GM18858 (cell line): ENCODE measurements at regions not wholly inside any gene's neighbourhood (a gene's known extent, or its start where the extent isn't known, plus 50 kb on each side); places are given as distances from the start of the nearest gene placed in this dataset.
"Not testable (repeated sequence)": the region's sequence is repeated elsewhere in the genome, so short reads cannot be mapped to it uniquely, and the experiment has no call there.

Source experiments
- ATAC-seq: cut with Tn5 transposase; IDR thresholded peaks from one replicate; pipeline ENCODE4 v1.9.1; 2021; ENCODE audit not compliant: unreplicated experiment

DNA sequence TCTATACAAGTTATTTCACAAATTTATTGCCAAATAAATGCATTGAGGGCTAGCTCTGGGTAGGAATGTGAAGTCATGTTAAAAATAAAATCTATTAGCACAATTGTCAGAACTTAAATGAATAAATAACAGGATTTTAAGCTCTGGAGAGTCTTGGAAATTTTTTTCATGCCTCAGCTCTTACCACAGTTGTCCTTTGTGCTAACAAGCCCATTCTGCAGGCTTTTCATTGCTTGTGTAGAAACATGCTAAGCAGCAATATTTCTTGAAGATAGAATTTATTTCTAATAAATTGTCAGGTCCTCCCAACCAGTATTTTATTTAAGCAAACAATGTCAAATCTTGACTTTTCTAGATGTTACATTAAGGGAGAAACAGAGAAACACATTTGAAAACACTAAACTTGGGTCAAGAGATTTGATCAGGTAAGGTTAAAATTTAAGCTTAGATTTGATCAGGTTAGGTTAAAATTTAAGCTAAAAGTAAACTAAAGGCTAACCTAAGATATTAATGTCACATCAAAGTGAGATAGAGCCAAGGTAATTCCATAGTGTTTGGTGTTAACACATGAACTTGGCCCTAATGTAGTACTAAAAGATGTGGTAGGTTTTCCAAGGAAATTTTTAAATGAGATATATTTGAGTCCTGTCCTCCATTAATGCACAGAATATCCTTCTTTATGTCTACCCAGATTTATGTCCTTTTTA lies 179.1 kb upstream of the IL1RAPL1 start:
- ATAC-seq: no peak

- ATAC-seq: no peak
Observed at GRCh38 chrX:28398342-28398741, 188.9 kb upstream of the IL1RAPL1 start.

- ATAC-seq: no peak
Observed at GRCh38 chrX:28391528-28391927, 195.7 kb upstream of the IL1RAPL1 start.

DNA sequence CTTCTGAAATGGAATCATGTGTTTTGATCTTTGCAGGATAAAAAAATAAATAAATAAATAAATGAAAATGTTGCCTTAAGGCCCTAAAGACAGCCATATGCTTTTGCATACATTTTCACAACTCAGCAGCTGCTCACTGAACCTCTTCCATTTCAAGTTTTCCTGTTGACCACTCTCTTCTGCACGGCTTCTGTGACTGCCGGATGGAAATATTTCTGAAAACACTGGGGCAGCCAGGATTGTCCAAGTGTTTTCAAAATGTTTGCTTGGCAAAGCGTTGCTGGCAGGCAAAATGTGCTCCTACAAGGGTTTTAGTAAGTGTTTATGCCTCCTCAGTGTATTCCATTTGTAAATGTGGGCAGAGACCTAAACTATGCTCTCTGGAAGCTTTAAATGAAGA lies 208.1 kb upstream of the IL1RAPL1 start:
- ATAC-seq: no peak

GRCh38 chrX:28367649-28368048 lies 219.6 kb upstream of the IL1RAPL1 start:
- ATAC-seq: not testable (repeated sequence)

DNA sequence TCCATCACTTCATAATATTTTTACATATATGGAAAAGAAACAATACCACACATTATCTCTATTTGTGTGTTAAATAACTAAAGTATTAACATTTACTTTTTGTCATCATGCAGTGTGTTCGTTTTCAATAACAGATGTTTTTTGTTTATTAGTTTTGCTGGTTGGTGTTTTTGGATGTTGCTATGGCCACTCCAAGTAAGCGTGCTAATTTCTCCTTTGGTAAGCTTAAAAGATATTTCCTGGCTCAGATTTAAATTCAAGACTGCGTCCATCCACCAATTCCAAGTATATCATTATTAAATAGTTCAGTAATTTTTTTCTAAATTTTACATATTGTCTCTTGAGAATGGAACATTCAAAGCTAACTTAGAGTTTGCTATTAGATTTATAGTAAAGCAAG lies 235.4 kb upstream of the IL1RAPL1 start:
- ATAC-seq: no peak

- no peak for ATAC-seq
Observed at GRCh38 chrX:28349888-28350287, 237.4 kb upstream of the IL1RAPL1 start.

DNA sequence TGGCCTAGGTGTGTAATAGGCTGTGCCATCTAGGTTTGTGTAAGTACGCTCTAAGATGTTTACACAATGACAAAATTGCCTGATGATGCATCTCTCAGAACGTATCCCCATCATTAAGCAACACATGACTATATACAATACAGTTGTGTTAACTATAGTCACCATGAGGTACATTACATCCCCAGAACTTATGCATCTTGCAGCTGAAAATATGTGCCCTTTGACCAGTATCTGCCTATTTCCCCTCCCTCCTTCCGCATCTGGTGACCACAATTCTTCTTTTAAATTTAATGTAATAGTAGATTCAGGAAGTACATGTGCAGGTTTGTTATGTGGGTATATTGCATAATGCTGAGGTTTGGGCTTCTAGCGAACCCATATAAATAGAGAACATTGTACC lies 239.8 kb upstream of the IL1RAPL1 start:
- no peak for ATAC-seq

GRCh38 chrX:28329156-28329555 lies 258.1 kb upstream of the IL1RAPL1 start:
- no peak for ATAC-seq

DNA sequence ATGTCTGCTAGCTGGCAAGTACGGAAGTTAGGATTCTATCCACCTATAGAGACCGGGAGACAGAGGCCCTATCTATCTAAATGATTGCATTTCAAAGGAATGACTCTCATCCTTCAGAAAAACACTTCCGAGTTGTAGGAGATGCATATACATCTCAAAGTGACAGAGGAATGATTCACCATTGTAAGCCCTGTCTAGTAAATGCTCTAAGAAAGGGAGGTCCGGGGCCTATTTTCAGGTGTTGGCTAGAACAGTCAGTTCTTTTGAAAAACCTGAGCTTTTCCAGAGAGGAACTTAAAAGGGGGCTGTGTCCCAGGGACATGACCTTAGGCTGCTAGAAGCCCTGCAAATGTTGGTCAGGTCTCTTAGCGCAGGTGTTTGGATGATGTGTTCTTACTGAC lies 262.9 kb upstream of the IL1RAPL1 start:
- no peak for ATAC-seq

GRCh38 chrX:28321286-28321685 lies 266.0 kb upstream of the IL1RAPL1 start:
- no peak for ATAC-seq

- ATAC-seq: no peak
Observed at GRCh38 chrX:28312965-28313364, 274.3 kb upstream of the IL1RAPL1 start.

DNA sequence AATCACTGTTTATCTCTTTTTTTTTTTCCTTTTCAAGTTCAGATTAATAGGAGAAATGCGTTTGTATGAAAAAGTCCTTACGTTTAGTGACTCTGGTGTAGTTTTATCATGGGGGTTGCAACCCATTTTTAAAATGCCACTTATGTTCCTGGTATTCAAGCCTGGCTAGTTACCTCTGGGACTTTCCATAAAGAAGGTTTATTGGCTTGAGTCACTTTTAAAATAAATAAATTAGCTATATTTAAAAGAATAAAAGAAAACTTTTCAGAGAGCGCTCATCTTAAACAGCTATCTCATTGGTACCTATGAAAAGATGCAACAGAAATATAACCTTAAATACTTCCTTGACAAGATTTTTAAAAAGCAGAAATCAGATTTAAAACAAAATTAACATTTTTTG lies 275.0 kb upstream of the IL1RAPL1 start:
- ATAC-seq: no peak

DNA sequence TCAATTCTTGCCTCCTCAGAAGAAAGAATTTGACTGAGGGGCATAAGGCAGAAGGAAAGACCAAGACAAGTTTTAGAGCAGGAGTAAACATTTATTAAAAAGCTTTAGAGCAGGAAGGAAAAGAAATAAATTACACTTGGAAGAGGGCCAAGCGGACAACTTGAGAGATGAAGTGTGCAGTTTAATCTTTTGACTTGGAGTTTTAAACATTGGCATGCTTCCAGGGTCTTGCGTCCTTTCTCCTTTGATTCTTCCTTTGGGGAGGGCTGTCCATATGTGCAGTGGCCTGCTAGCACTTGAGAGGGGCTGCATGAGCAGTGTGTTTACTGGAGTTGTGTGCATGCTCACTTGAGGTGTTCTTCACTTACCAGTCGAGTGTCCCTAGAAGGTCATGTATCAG lies 275.8 kb upstream of the IL1RAPL1 start:
- ATAC-seq: no peak

GRCh38 chrX:28303486-28303885 lies 283.8 kb upstream of the IL1RAPL1 start:
- no peak for ATAC-seq

- no peak for ATAC-seq
Observed at GRCh38 chrX:28278726-28279125, 297.5 kb upstream of the DCAF8L1 start.

DNA sequence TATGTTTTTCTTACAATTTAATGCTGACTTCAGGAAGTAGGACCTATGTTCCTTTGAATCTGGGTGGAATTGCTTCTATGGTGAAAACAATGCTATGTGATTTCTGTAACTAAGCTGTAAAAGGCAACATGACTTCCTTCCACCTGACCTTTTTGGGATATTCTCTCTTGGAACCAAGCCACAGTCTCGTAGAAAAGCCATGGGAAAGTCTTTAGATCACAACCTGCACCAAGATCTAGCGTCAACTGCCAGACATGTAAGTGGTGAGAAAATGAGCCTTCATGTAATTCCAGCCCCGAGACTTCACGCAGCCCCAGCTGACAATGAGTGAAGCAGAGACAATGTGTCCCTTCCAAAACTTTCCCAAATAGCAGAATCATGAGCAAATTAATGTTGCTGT lies 297.0 kb upstream of the DCAF8L1 start:
- ATAC-seq: no peak

GRCh38 chrX:28273736-28274135 lies 292.5 kb upstream of the DCAF8L1 start:
- no peak for ATAC-seq

GRCh38 chrX:28246675-28247074 lies 265.4 kb upstream of the DCAF8L1 start:
- ATAC-seq: no peak

DNA sequence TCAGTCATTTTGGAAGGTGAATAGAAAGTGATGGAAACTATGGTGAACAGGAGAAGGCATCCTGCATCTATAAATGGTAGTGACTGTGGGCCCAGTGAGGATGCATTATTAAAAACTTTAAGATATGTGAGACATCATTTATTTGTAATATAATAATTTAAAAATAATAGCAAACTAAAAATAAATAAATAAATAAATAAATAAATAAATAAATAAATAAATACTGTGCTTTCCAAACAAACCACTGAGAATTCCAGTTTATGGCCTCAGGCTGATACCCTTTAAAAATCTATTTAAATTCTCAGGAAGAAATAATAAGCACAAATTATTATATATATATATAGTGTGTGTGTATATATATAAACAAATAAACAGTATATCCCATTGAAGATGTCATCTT lies 248.0 kb upstream of the DCAF8L1 start:
- ATAC-seq: no peak

DNA sequence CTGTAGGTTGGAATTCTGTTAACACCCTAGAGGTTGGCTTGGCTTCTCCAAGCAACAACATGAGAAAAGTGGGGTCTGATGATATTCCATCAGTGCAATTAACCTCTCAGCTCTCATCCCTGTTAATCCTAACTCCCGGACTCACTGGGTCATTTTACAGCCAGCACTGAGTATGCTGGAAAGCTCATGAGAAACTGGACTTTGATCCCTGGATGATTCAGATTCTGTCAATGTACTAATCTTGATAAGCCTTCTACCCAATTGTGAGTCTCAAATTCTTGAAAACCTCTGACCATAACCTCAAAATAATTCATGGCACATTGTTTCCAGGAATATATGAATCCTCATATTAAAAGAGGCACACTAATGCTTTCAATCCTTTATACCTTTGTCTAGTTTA lies 244.3 kb upstream of the DCAF8L1 start:
- ATAC-seq: no peak

DNA sequence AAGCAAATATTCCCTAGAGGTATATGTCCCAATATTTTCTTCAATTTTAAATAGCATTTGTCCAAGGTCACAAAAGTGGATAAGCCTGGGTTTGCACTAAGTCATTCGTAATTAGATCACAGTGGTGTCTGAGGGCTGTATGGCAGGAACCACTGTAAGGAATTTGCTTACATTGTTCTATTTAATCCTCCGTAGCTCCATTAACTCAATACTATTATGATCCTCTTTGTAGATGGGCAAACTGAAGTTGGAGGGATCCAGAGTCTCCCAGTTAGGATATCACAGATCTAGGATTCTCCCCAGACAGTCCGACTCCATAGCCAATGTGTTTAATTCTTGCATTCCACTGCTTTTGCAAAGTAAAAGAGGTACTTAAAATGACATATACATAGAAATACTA lies 242.7 kb upstream of the DCAF8L1 start:
- ATAC-seq: no peak

GRCh38 chrX:28223469-28223868 lies 242.2 kb upstream of the DCAF8L1 start:
- no peak for ATAC-seq
